Posterior cingulate gyrus (tissue), 11 donors: ENCODE measurements at regions not wholly inside any gene's neighbourhood (a gene's known extent, or its start where the extent isn't known, plus 50 kb on each side); places are given as distances from the start of the nearest gene placed in this dataset.

Experiments used
- DNase-seq, 10 donors: peaks; one replicate each; pipeline versions ENCODE4 v3.0.0 to v3.0.0-alpha.2; 2020 to 2021; ENCODE audit warnings: mixed read lengths in 3 of 10
- intact Hi-C: fragments of 100-400 bp; cut with DNase I; formaldehyde crosslinking; loops from one replicate; pipeline ENCODE4 v1.15.1; 2023

DNA sequence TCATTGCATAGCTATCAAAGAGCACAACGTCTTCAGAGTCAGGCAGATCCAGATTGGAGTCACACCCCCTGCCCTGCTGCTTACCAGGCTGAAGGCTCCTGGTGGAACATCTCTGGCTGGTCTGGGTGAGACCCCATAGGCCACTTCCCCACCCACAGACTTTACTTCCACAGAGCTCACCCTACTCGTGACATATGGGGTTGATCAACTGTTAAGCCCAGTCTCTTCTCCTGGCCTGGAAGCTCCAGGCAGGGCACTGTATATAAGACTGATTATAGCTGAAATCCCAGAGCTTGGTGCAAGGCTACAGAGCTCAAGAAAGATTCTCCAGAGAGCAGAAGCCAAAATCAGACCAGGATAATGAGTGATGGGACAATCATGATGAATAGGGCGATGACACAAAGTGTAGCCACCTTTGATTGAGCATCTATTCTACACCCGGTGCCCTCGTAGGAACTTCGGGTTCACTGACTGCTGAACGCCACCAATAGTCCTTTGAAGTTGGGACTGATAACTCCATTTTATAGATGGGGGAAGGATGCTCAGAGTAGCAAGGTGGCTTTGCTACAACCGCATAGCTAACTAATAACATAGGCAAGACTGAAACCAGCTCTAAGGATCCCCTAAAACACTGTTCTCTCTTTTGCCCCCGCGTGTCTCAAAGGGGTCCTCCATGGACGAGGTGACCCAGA lies 287.8 kb downstream of the BCL11B start:
- DNase-seq = no peak
- intact Hi-C loops = no loop called here

GRCh38 chr14:98984719-98985041 lies 287.3 kb downstream of the BCL11B start:
- DNase-seq = no peak
- intact Hi-C loops = no loop called here

GRCh38 chr14:98993818-98994217 lies 278.2 kb downstream of the BCL11B start:
- intact Hi-C loops = no loop called here
- DNase-seq = no peak

DNA sequence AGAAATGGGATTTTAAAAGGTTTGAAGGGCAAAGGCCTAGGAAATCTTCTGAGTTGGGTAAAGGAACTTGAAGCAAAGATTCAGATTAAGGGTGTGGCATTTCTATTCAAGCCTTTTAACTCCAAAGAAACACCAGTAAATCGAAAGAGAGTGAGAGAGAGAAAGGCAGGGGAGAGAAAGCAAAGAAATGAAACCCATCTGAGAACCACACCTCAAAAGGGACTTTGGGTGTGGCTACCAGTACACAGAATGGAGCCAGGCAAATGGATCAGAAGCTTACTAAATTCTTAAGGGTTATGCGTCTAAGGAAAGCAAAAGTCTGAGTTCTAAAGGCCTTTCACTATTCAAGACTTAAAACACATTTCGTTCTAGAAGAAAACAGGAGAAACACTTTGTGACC lies 277.4 kb downstream of the BCL11B start:
- intact Hi-C loops = no loop called here
- DNase-seq = no peak

DNA sequence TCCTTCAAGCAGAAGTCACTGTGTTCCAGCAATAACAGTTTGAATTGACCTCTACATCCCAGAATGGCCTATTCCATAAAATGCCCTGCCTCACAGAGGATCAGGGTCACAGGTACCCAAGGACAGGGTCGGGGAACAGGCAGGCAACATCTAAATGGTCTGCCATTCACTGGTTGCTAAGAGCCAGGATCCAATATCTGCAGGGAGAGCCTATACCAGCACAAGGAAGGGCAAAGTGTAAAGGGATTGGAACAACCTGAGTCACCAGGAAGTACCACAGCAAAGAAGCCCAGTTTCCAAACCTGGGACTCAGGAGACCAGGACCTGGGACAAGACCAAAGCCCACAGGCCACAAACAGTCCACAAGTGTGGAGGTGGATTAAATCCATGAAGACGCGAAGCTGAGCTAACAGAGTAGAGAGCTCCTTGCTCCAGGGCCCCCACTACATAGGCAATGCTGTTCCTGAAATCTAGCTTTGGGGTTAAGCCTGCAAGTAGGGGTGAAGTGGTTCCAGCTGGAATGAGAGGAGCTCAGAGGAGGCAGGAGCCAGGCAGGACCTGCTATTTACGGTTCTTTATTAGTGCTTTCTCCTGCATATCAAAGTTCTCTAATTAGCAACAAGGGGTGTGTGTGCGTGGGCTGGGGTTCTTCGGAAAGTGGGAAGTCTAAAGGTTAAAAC lies 274.3 kb downstream of the BCL11B start:
- DNase-seq = no peak
- intact Hi-C loops = no loop called here

DNA sequence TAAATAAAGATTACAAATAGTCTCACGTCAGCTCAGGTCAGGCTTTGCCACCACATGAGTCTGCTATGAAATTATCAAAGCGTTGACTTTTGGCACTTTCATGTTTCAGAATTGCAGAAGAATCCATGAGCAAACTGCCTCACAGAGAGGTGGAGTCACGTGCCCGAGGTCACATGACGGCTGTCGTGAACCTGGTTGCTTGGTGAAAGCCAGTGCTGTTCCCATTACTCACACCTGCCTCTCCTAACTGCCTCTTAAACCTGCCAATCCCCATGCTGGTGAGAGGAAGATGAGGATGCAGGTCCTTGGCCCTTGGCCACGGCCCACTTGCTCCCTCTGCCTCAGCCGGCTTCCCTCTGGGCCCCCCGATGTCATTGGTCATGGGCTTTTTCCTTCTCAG lies 272.7 kb downstream of the BCL11B start:
- no peak for DNase-seq
- intact Hi-C loops = no loop called here

DNA sequence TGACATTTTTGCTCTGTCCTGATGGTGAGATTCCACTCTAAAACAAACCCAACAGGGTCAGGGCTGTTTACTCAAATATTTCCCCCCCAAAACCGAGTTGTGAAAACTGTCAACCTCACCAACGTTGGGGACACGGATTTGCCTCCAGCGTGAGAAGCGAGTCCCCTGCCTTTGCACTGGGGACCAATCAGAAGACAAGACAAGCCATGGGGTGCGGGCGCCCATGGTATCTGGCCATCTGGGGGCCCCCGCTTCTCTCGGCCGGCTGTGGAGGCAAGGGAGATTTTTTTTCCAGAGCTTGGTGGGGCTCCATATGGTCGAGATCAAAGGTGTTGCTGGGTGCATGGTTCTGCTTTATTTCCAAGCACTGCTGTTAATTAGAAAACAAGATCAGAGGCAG lies 272.1 kb downstream of the BCL11B start:
- intact Hi-C loops = no loop called here
- no peak for DNase-seq

- no peak for DNase-seq
- intact Hi-C loops = no loop called here
These were observed 270.8 kb downstream of the BCL11B start for GRCh38 chr14:99001241-99001640.

DNA sequence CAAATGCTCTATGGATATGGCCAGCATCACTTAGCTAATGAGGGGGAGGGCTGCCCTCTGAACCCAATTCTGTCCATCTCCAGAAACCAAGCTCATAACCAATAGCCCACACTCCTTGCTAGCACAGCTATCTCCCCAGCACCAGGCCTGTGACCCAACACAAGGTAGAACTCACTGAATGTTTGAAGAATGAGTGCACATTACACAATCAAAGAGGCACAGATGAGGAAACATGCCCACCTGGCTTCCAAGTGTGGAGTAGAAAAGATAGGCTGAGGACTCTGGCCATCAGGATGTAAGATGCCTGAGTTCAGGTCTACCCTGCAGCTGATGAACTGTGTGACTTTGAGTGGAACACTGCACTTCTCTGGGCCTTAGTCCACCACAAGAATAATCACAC lies 268.4 kb downstream of the BCL11B start:
- no peak for DNase-seq
- intact Hi-C loops = no loop called here

GRCh38 chr14:99004112-99004511 lies 267.9 kb downstream of the BCL11B start:
- DNase-seq = no peak
- intact Hi-C loops = no loop called here

GRCh38 chr14:99006276-99006675 lies 265.7 kb downstream of the BCL11B start:
- intact Hi-C loops = no loop called here
- DNase-seq = no peak

DNA sequence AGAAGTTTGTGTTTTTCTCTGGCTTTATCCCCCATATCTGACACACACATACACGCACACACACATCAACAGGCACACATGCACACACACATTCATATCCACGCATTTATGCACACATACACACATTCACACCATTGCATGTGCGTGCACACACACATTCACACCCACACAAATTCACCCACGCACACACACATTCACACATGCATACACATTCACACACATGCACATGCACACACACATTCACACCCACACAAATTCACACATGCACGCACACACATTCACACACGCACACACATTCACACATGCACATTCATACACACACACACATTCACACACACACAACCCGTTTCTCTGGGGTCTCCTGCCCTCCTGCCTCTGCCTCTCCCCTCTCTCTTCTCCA lies 264.2 kb downstream of the BCL11B start:
- no peak for DNase-seq
- intact Hi-C loops = no loop called here

GRCh38 chr14:99009871-99010270 lies 262.1 kb downstream of the BCL11B start:
- intact Hi-C loops = no loop called here
- DNase-seq = no peak

- intact Hi-C loops = no loop called here
- DNase-seq = no peak
These were observed 260.6 kb downstream of the BCL11B start for GRCh38 chr14:99011385-99011784.

GRCh38 chr14:99012703-99013102 lies 259.3 kb downstream of the BCL11B start:
- intact Hi-C loops = no loop called here

DNA sequence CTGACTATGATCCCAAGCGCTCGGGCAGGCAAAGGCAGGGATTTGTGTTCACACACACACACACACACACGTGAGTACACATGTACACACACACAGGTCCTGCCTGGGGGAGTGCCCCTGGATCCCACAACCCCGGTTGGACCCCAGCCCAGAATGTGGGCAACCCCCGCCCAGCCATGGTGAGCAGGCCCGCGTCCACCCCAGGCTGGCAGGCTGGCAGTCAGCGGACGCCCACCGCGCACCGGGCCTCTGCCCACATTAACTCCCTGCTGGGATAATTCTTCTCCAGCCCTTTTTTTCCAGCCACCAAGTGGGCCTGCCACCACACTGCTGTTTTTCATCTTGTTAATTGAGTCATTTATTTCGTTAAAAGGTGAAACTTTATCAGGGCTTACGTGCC lies 256.2 kb downstream of the BCL11B start:
- intact Hi-C loops = no loop called here
- peak in 2 of 10 donors; percentile 37 to 71 for DNase-seq

More at GRCh38 chr14:99012703-99013102, 259.3 kb downstream of the BCL11B start:
- peak in 3 of 10 donors; percentile 29 to 88 (median 83) for DNase-seq

- no peak for DNase-seq
- intact Hi-C loops = no loop called here
These were observed 248.6 kb downstream of the BCL11B start for GRCh38 chr14:99023371-99023770.

DNA sequence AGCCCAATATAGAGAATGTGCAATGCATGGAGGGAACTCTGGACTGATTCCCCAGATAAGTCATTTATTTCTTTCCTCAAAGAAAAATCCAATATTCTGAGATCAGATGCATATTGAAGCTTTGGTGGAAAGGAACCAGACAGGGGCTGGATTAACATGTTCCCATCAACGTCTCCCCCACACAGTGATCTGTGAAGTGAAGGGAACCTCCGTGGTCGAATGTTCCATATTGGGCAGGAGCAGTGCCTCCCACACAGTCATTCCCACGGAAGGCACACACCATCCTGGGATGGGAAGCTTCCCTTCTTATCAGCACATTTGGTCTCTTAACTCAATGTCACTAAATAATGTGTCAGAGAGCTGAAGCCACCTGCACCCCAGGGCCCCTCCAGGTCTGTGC lies 247.1 kb downstream of the BCL11B start:
- DNase-seq = peak in 1 of 10 donors; percentile 67
- intact Hi-C loops = no loop called here

DNA sequence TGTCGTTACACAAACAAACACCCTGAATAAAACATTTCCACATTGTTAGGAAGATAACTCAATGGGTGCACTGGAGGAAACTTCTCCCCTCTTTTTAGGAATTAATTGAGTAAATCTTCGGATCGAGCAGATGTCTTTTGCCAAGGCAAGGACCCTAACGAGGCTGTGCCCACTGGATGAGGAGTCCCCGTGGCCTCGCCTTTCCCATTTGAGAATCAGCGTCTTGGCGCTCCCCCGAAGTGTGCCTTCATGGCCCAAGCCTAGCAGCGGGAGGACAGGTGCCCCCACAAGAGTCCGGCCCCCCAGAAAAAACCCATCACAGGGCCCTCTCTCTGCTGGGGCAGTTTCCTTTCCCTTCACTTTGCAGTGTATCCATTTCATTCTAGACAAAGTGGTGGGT lies 246.6 kb downstream of the BCL11B start:
- intact Hi-C loops = no loop called here
- DNase-seq = peak in 1 of 10 donors; percentile 60

- intact Hi-C loops = no loop called here
These were observed 245.5 kb downstream of the BCL11B start for GRCh38 chr14:99026471-99026870.

GRCh38 chr14:99028041-99028440 lies 244.0 kb downstream of the BCL11B start:
- intact Hi-C loops = no loop called here
- DNase-seq = no peak

More at GRCh38 chr14:99026471-99026870, 245.5 kb downstream of the BCL11B start:
- no peak for DNase-seq

DNA sequence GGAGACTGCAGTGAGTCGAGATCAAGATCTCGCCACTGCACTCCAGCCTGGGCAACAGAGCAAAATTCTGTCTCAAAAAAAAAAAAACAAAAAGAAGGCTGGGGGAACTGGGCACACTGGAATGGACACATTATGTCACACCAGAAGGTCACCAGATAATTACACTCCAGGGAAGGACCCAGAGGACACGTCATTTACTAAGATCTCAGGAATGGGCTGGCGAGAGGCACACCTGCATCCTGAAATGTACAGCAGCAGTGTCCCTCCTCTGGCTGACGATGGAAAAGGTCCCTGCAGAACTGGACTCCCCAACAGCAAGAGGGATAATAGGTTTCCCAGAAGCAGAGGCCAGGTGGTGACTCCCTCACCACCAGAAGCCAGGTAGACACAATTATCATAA lies 243.5 kb downstream of the BCL11B start:
- intact Hi-C loops = no loop called here
- no peak for DNase-seq
